Omental fat pad (tissue), 3 donors: ENCODE measurements at regions not wholly inside any gene's neighbourhood (a gene's known extent, or its start where the extent isn't known, plus 50 kb on each side); places are given as distances from the start of the nearest gene placed in this dataset.

Source experiments
- ATAC-seq: fragments of 150-250 bp; one replicate; pipeline ENCODE4 v1.9.1; 2016; ENCODE audit warnings: mild to moderate bottlenecking, moderate library complexity; ENCODE audit not compliant: low FRiP score
- DNase-seq: peaks from one replicate; pipeline ENCODE4 v3.0.0-alpha.2; 2019; ENCODE audit warnings: low spot score
- TF ChIP-seq, protein P1 (sequence below), 3 donors: fragments of 450-650 bp; IDR thresholded peaks; one replicate each; pipeline ENCODE4 v1.5.1; 2016 to 2017; ENCODE audit warnings: antibody characterized with exemption in 3 of 3, mild to moderate bottlenecking in 3 of 3, moderate library complexity in 2 of 3

DNA sequence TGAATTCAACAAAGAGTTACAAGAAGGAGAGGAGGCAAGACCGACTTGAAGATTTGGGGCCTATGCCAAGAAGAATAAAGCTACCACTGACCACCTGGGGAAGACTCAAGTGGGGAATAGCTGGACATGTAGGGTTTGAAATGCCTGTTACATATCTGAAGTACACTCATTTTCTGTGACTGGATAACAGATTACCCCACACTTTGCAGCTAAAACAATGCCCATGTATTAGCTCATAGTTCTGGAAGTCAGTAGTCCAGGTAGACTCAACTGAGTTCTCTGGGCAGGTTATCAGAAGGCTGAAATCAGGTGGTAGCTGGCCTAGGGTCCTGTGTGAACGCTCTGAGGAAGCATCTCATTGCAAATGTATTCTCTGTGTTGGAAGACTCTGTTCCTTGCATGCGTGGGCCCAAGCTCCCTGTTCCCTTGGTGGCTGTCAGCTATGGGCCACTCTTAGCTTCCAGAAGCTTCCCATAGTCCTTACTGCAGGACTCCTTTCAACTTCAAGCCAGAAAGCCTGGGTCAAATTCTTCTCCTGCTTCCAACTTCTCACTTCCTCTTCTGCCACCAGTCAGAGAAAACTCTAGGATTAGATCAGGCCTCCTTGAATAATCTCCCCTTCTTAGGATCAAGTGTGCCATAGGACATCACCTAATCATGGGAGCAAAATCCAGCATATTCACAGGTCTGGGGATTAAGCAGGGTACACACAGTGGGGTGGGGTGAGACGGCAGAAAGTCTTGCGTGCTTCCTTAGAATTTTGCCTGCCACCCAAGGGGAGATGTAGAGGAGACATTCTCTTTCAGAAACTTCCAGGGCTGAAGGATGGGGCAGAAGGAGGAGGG is 187.8 kb downstream of the SHQ1 start:
- TF ChIP-seq, protein P1, sequence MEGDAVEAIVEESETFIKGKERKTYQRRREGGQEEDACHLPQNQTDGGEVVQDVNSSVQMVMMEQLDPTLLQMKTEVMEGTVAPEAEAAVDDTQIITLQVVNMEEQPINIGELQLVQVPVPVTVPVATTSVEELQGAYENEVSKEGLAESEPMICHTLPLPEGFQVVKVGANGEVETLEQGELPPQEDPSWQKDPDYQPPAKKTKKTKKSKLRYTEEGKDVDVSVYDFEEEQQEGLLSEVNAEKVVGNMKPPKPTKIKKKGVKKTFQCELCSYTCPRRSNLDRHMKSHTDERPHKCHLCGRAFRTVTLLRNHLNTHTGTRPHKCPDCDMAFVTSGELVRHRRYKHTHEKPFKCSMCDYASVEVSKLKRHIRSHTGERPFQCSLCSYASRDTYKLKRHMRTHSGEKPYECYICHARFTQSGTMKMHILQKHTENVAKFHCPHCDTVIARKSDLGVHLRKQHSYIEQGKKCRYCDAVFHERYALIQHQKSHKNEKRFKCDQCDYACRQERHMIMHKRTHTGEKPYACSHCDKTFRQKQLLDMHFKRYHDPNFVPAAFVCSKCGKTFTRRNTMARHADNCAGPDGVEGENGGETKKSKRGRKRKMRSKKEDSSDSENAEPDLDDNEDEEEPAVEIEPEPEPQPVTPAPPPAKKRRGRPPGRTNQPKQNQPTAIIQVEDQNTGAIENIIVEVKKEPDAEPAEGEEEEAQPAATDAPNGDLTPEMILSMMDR (IDR thresholded peaks at IDR 0.05), result no peak
- ATAC-seq (peak; percentile 37), DNase-seq (no peak)

DNA sequence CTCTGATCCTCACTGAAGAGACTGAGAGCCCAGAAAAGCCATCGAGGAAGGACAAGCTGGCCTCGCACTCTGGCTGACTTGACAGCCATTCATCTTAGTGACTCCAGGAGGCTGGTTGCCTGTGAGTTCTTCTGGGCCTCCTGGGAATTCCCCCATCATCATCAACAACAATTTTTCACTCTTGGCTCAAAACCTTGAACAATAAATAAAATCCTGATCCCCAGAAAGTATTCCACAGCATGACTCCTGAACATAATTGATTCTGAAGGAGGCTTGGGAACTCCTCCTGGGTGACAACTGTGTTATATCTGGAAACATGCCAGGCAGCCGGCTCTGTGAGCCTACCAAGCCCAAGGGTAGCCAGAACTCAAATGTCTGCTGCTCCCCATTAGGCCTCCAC is 188.6 kb downstream of the SHQ1 start:
- TF ChIP-seq, protein P1 (IDR thresholded peaks at IDR 0.05), result no peak

DNA sequence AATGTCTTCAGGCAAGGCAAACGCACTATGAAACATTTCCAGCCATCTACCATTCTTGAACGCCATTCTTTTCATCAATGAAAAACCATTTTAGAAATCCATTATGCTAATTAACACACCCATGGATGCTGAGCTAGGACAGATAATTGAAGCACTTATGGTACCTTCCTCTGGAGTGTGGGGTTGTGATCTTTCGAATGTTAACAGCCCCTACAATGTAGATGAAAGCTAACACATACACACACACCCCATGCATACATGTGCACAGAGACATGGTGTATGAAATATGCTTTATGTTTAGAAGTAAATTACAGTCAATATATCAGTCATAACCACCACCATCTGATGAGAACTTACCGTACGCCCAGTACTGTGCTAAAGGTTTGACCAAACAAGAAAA is 189.1 kb downstream of the SHQ1 start:
- ATAC-seq, result no peak
- TF ChIP-seq, protein P1 (IDR thresholded peaks at IDR 0.05), result no peak

More for the DNA sequence above, 188.6 kb downstream of the SHQ1 start:
- no peak for ATAC-seq
- no peak for DNase-seq

DNA sequence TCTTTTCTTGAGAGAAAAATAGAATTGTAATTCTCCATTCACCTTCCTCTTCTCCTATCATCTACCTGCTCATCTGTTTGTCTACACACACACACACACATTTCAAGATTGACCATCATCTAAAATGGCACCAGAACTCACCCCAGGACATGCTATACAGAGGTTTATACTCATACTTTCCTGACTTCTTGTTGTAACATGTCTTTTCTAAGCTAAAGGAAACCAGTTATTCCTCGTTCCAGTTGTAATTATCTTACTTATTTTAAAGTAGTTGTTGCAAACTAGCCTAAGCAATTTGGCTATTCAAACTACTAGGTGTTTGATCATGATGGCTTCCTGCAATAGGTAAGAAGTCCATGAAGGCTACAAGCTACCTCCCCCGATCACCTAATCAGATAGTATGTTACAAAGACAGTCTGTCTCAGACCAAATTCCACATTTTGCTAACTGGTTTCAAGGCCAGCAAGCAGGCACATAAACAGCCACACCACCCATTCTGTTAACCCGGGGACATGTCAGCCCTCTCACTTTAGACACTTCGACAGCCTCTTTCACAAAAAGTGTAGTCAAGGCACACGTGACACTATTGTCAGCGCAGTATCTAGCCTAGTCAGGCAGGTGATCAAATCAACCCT is 189.7 kb downstream of the SHQ1 start:
- ATAC-seq (no peak), DNase-seq (no peak)
- TF ChIP-seq, protein P1 (IDR thresholded peaks at IDR 0.05), result no peak

More for the DNA sequence above, 189.1 kb downstream of the SHQ1 start:
- DNase-seq, result no peak

DNA sequence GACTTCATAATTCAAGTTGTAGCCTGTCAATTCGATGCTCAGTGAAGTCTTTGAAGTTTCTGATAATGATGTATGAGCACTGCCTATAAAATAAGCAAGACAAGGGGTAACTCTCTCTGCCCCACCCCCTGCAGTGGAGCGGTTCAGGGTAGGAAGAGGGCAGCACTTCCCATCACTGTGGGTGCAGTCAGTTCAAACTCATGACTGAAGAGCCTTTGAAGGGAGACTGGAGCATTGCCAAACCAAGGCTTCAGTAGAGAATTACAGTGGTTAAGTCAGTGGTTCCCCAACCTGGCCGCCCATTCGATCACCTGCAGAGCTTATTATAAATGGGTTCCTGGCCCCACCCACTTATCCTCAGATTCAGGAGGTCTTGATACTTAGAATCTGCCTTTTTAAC is 190.6 kb downstream of the SHQ1 start:
- TF ChIP-seq, protein P1 (IDR thresholded peaks at IDR 0.05), result no peak
- DNase-seq (no peak), ATAC-seq (no peak)

DNA sequence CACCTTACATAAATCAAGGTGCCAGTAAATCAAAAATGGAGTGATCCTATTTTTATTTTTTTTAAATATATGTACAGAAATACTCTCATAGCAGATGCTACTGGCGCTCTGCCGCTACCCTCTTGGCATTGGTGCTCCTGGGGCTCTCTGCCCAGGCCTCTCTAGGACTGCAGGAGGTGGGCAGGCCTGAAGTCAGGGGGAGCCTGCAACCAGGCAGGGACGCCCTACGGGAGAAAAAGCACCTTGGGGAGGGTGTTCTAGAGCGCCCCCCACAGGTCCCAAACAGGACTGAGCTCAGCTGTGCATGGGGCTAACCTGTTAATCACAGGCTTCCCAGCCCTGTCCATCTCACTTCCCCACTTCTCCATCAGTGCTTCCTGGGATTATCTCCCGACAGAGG is 192.5 kb downstream of the SHQ1 start:
- ATAC-seq (no peak), DNase-seq (no peak)
- TF ChIP-seq, protein P1 (IDR thresholded peaks at IDR 0.05), result no peak
